Mucosa of descending colon (tissue), 3 donors: ENCODE measurements at regions not wholly inside any gene's neighbourhood (a gene's known extent, or its start where the extent isn't known, plus 50 kb on each side); places are given as distances from the start of the nearest gene placed in this dataset.

Experiments
- ATAC-seq: fragments of 200-7000 bp; cut with Tn5 transposase; one replicate; pipeline ENCODE4 v1.9.1; 2020; ENCODE audit warnings: mild to moderate bottlenecking, moderate library complexity
- DNase-seq, 3 donors: peaks; one replicate each; pipeline ENCODE4 v3.0.0-alpha.2; 2020
- H3K36me3 ChIP-seq: fragments of 200-600 bp; one replicate; pipeline ENCODE4 v1.8.0; 2021; ENCODE audit warnings: low read depth, mild to moderate bottlenecking
- H3K4me1 ChIP-seq: fragments of 200-600 bp; one replicate; pipeline ENCODE4 v1.8.0; 2021; ENCODE audit warnings: low read depth, mild to moderate bottlenecking
- H3K4me3 ChIP-seq: fragments of 200-600 bp; one replicate; pipeline ENCODE4 v1.8.0; 2021; ENCODE audit warnings: mild to moderate bottlenecking
- H3K9me3 ChIP-seq: fragments of 200-600 bp; one replicate; pipeline ENCODE4 v1.8.0; 2021; ENCODE audit warnings: mild to moderate bottlenecking
- CTCF ChIP-seq: fragments of 200-600 bp; IDR thresholded peaks from one replicate; pipeline ENCODE4 v1.8.0; 2022; ENCODE audit warnings: antibody characterized with exemption, mild to moderate bottlenecking
- intact Hi-C, 2 donors: fragments of 100-400 bp; cut with DNase I in 1 of 2; cut with micrococcal nuclease in 1 of 2; formaldehyde crosslinking; loops; one replicate each; pipeline versions ENCODE4 v1.11.0 to v1.11.1; 2022; cut with DNase I, micrococcal nuclease
- donor health status: DM: no; HTN: no; CAD: no; lungs with moderate emphysema.
- donor health status: DM: no; HTN: no; CAD: no.
- donor health status: DM: no; HTN: yes; CAD: no.

DNA sequence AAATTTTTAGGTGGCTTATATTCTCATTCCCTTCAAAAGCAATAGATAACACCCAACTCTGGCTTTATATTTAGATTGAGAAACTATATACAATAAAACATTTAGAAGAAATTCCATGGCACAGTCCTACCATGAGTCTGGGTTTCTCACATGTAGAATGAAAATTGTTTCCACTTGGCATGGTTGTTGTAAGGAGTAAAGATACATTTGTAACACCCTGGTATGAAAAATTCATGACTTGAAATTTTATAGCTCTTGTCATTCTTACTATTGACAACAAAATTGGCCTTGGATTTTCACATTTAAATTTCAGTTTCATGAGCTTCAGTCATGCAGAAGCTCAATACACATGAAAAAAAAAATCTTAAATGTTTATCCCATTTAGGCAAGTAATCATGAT is 92.5 kb upstream of the CBLN2 start:
- Histone ChIP-seq H3K4me3 (no peak overlapping the region), H3K9me3 (no peaks in the 10 kb centered on the region), H3K4me1 (no peaks in the 10 kb centered on the region), H3K36me3 (no peaks in the 10 kb centered on the region)
- no peak for ATAC-seq
- TF ChIP-seq CTCF, result no peak
- intact Hi-C loops, result no loop called here
- no peak for DNase-seq

- intact Hi-C loops, result no loop called here
- no peaks in the 10 kb centered on the region for H3K4me1 ChIP-seq
- H3K9me3 ChIP-seq, result no peaks in the 10 kb centered on the region
- no peaks in the 10 kb centered on the region for H3K36me3 ChIP-seq
- no peak for ATAC-seq
- H3K4me3 ChIP-seq, result no peak overlapping the region
- TF ChIP-seq CTCF, result no peak
- no peak for DNase-seq
These were observed 90.4 kb upstream of the CBLN2 start for GRCh38 chr18:72634500-72634899.

- no peak for DNase-seq
- ATAC-seq, result no peak
- intact Hi-C loops, result no loop called here
These were observed 86.8 kb upstream of the CBLN2 start for GRCh38 chr18:72630991-72631390.

DNA sequence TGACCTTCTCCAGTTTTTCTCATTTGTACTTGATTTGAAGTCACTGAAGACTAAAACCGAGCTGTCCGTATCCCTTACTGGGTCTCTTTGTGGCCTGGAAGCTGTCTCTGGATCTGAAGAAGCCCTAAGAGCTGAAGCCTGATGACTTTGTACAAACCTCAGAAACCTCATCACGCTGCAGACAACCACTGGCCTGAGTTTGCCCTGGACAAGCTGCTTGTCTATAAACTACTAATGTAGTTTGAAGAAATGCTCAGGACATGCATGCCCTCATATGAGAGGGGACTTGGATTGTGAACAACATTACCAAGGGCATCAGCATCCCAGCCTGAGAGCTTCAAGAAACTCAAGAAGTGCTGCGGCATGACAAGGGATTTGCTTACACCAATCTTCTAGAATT is 79.3 kb upstream of the CBLN2 start:
- H3K9me3 ChIP-seq, result no peaks in the 10 kb centered on the region
- H3K36me3 ChIP-seq, result no peaks in the 10 kb centered on the region
- no peak for DNase-seq
- no peaks in the 10 kb centered on the region for H3K4me1 ChIP-seq
- no peak for TF ChIP-seq CTCF
- intact Hi-C loops, result no loop called here
- no peak overlapping the region for H3K4me3 ChIP-seq
- ATAC-seq, result no peak

More at GRCh38 chr18:72630991-72631390, 86.8 kb upstream of the CBLN2 start:
- Histone ChIP-seq H3K9me3 (no peaks in the 10 kb centered on the region), H3K36me3 (no peaks in the 10 kb centered on the region), H3K4me3 (no peak overlapping the region), H3K4me1 (no peaks in the 10 kb centered on the region)
- no peak for TF ChIP-seq CTCF

DNA sequence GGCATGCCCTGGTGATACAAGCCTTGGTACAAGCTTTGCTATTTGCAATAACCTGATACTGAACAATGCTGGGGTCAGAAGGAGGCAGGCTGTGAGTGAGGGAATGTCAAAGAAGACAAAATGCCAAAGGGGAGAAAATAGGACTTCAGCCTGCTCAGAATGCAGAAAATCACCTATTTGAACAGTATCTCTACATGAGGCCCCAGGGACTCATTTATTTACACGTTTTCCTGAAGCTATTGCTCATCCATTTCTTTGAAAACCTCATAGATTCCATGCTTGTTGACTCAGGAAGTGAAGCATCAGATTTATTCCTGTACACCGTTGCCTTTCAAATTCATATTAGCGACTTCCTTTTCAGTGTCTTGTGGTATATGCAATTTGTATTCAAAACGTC is 69.4 kb upstream of the CBLN2 start:
- no peaks in the 10 kb centered on the region for H3K9me3 ChIP-seq
- no peak overlapping the region for H3K4me3 ChIP-seq
- intact Hi-C loops, result no loop called here
- no peaks in the 10 kb centered on the region for H3K4me1 ChIP-seq
- DNase-seq (no peak), ATAC-seq (no peak)
- H3K36me3 ChIP-seq, result no peaks in the 10 kb centered on the region
- TF ChIP-seq CTCF, result no peak

- DNase-seq (no peak), ATAC-seq (no peak)
- intact Hi-C loops, result no loop called here
- Histone ChIP-seq H3K36me3 (no peaks in the 10 kb centered on the region), H3K9me3 (no peaks in the 10 kb centered on the region), H3K4me1 (no peaks in the 10 kb centered on the region), H3K4me3 (no peak overlapping the region)
- no peak for TF ChIP-seq CTCF
These were observed 68.9 kb upstream of the CBLN2 start for GRCh38 chr18:72612894-72613533.
